GM19468 (cell line): ENCODE measurements at regions not wholly inside any gene's neighbourhood (a gene's known extent, or its start where the extent isn't known, plus 50 kb on each side); places are given as distances from the start of the nearest gene placed in this dataset.

Experiments used
- ATAC-seq: cut with Tn5 transposase; IDR thresholded peaks from one replicate; pipeline ENCODE4 v1.9.1; 2021; ENCODE audit warnings: mild to moderate bottlenecking, moderate library complexity, moderate number of reproducible peaks; ENCODE audit not compliant: unreplicated experiment; ENCODE audit errors: extremely low read depth

- no peak for ATAC-seq
These were observed 297.6 kb downstream of the SLITRK6 start for GRCh38 chr13:85501616-85502015.

GRCh38 chr13:85500696-85501256 lies 298.4 kb downstream of the SLITRK6 start:
- no peak for ATAC-seq

GRCh38 chr13:85498774-85499173 lies 300.4 kb downstream of the SLITRK6 start:
- ATAC-seq, result no peak

- ATAC-seq, result no peak
These were observed 301.6 kb downstream of the SLITRK6 start for GRCh38 chr13:85497652-85498051.

- no peak for ATAC-seq
These were observed 306.9 kb downstream of the SLITRK6 start for GRCh38 chr13:85492283-85492682.

- no peak for ATAC-seq
These were observed 312.6 kb downstream of the SLITRK6 start for GRCh38 chr13:85486663-85487062.

- no peak for ATAC-seq
These were observed 326.1 kb downstream of the SLITRK6 start for GRCh38 chr13:85473144-85473543.

- no peak for ATAC-seq
These were observed 329.9 kb downstream of the SLITRK6 start for GRCh38 chr13:85469320-85469719.

- no peak for ATAC-seq
These were observed 336.3 kb downstream of the SLITRK6 start for GRCh38 chr13:85462792-85463425.

GRCh38 chr13:85461621-85462020 lies 337.6 kb downstream of the SLITRK6 start:
- ATAC-seq, result no peak

GRCh38 chr13:85445534-85445933 lies 353.7 kb downstream of the SLITRK6 start:
- ATAC-seq, result no peak

GRCh38 chr13:85441975-85442374 lies 357.2 kb downstream of the SLITRK6 start:
- ATAC-seq, result no peak

GRCh38 chr13:85441364-85441763 lies 357.9 kb downstream of the SLITRK6 start:
- no peak for ATAC-seq

GRCh38 chr13:85436029-85436428 lies 363.2 kb downstream of the SLITRK6 start:
- no peak for ATAC-seq

GRCh38 chr13:85434927-85435326 lies 364.3 kb downstream of the SLITRK6 start:
- no peak for ATAC-seq

- no peak for ATAC-seq
These were observed 366.3 kb downstream of the SLITRK6 start for GRCh38 chr13:85432881-85433280.

- ATAC-seq, result no peak
These were observed 367.5 kb downstream of the SLITRK6 start for GRCh38 chr13:85431720-85432119.

GRCh38 chr13:85430216-85430794 lies 368.9 kb downstream of the SLITRK6 start:
- ATAC-seq, result no peak

GRCh38 chr13:85427416-85427815 lies 371.8 kb downstream of the SLITRK6 start:
- ATAC-seq, result no peak

GRCh38 chr13:85420136-85420535 lies 379.1 kb downstream of the SLITRK6 start:
- no peak for ATAC-seq

GRCh38 chr13:85419611-85420010 lies 379.6 kb downstream of the SLITRK6 start:
- no peak for ATAC-seq

GRCh38 chr13:85417807-85418206 lies 381.4 kb downstream of the SLITRK6 start:
- ATAC-seq, result no peak
